ENCODE measurements at regions not wholly inside any gene's neighbourhood (a gene's known extent, or its start where the extent isn't known, plus 50 kb on each side); places are given as distances from the start of the nearest gene placed in this dataset.

DNA sequence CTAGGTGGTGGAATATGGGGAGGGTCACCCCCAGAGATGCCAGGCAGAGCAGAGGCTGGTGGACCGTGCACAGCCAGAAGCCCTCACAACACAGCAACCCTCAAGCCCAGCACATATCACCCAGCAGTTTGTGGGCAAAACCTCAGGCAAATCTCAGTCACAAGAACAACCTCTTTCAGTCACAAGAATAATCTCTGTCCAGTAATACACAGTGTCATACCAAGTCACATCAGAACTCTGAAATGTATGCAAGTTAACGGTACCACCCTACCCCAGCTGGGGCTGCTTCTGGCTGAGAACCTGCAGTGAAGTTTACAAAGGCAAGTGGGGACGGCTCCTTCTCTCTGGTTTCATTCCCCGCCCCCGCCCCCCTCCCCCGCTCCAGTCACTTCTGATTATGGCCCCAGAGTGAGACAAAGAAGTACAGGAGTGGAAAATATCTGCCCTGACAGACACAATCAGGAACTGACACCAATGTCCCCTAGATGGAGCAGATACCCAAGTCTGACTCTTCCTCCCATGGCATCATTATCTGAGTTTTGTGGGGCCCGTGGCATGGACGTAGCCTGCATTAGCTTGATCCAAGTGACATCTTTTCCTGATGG, 480.9 kb upstream of the TMEM132C start:
- TF ChIP-seq, protein P1, sequence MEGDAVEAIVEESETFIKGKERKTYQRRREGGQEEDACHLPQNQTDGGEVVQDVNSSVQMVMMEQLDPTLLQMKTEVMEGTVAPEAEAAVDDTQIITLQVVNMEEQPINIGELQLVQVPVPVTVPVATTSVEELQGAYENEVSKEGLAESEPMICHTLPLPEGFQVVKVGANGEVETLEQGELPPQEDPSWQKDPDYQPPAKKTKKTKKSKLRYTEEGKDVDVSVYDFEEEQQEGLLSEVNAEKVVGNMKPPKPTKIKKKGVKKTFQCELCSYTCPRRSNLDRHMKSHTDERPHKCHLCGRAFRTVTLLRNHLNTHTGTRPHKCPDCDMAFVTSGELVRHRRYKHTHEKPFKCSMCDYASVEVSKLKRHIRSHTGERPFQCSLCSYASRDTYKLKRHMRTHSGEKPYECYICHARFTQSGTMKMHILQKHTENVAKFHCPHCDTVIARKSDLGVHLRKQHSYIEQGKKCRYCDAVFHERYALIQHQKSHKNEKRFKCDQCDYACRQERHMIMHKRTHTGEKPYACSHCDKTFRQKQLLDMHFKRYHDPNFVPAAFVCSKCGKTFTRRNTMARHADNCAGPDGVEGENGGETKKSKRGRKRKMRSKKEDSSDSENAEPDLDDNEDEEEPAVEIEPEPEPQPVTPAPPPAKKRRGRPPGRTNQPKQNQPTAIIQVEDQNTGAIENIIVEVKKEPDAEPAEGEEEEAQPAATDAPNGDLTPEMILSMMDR (conservative IDR thresholded peaks at IDR 0.05; ENCODE audit: low read length), result no peak
- no peak for TF ChIP-seq EZH2phosphoT487 (IDR thresholded peaks at IDR 0.05; ENCODE audit: borderline replicate concordance, low read depth, low read length)
